Neural cell (in vitro differentiated cells): ENCODE measurements at regions not wholly inside any gene's neighbourhood (a gene's known extent, or its start where the extent isn't known, plus 50 kb on each side); places are given as distances from the start of the nearest gene placed in this dataset.

ENCODE experiments used
- H2AFZ ChIP-seq: fragments of 200-600, 300-800 bp; sonication (generic), shearing (Covaris generic); 2 replicates; pipeline ENCODE4 v1.6.0; 2014; ENCODE audit warnings: low read depth, mild to moderate bottlenecking, antibody characterized with exemption, low read length, moderate library complexity
- H3F3A ChIP-seq: fragments of 200-600 bp; shearing (Covaris generic); 2 replicates; pipeline ENCODE4 v1.6.1; 2016; ENCODE audit warnings: mild to moderate bottlenecking, moderate library complexity, mixed read lengths, antibody characterized with exemption, low read length; ENCODE audit not compliant: insufficient read depth, poor library complexity, severe bottlenecking
- H3K27ac ChIP-seq: fragments of 200-600, 300-800 bp; sonication (generic), shearing (Covaris generic); 2 replicates; pipeline ENCODE4 v1.5.1; 2014; ENCODE audit warnings: mild to moderate bottlenecking, low read length, moderate library complexity
- H3K27me3 ChIP-seq: fragments of 300-800, 200-600 bp; sonication (generic), shearing (Covaris generic); 2 replicates; pipeline ENCODE4 v1.6.0; 2014; ENCODE audit warnings: mild to moderate bottlenecking, low read depth, low read length, moderate library complexity; ENCODE audit not compliant: insufficient read depth
- H3K36me3 ChIP-seq: fragments of 300-800, 200-600 bp; sonication (generic), shearing (Covaris generic); 2 replicates; pipeline ENCODE4 v1.5.1; 2014; ENCODE audit warnings: mild to moderate bottlenecking, antibody characterized with exemption, low read length, moderate library complexity; ENCODE audit not compliant: insufficient read depth
- H3K4me2 ChIP-seq: fragments of 300-800, 200-600 bp; sonication (generic), shearing (Covaris generic); 2 replicates; pipeline ENCODE4 v1.6.0; 2014; ENCODE audit warnings: mild to moderate bottlenecking, low read length
- H3K4me3 ChIP-seq: fragments of 300-800, 200-600 bp; sonication (generic), shearing (Covaris generic); 2 replicates; pipeline ENCODE4 v1.5.1; 2014; ENCODE audit warnings: mild to moderate bottlenecking, low read length, moderate library complexity
- H3K79me2 ChIP-seq: fragments of 200-600 bp; shearing (Covaris generic); replicated peaks from 2 replicates; pipeline ENCODE4 v1.6.0; 2014; ENCODE audit warnings: mild to moderate bottlenecking, low read length, moderate library complexity; ENCODE audit not compliant: insufficient read depth
- H3K9ac ChIP-seq: fragments of 300-800, 200-600 bp; sonication (generic), shearing (Covaris generic); 2 replicates; pipeline ENCODE4 v1.6.1; 2016; ENCODE audit warnings: mild to moderate bottlenecking, low read length, mixed read lengths
- H3K9me2 ChIP-seq: fragments of 200-600 bp; shearing (Covaris generic); 2 replicates; pipeline ENCODE4 v1.6.1; 2016; ENCODE audit warnings: mild to moderate bottlenecking, low read length, mixed read lengths; ENCODE audit not compliant: insufficient read depth
- H3K9me3 ChIP-seq: fragments of 200-600, 300-800 bp; sonication (generic), shearing (Covaris generic); 2 replicates; pipeline ENCODE4 v1.6.1; 2016; ENCODE audit warnings: mild to moderate bottlenecking, mixed run types, low read length, moderate library complexity, mixed read lengths
- H4K20me1 ChIP-seq: fragments of 200-600 bp; shearing (Covaris generic); 2 replicates; pipeline ENCODE4 v1.6.1; 2016; ENCODE audit warnings: mild to moderate bottlenecking, mixed run types; ENCODE audit not compliant: insufficient read depth
- EZH2 ChIP-seq: fragments of 200-600, 300-800 bp; shearing (Covaris generic), sonication (generic); IDR thresholded peaks from 2 replicates; pipeline ENCODE4 v1.6.1; 2014; ENCODE audit warnings: antibody characterized with exemption, low read length, borderline replicate concordance, mild to moderate bottlenecking; ENCODE audit not compliant: insufficient read depth, poor library complexity, severe bottlenecking
- POLR2AphosphoS5 ChIP-seq: IDR thresholded peaks from 2 replicates; pipeline ENCODE4 v1.6.1; 2012
- RAD21 ChIP-seq: fragments of 450-650 bp; conservative IDR thresholded peaks from 2 replicates; pipeline ENCODE4 v1.6.1; 2014; ENCODE audit warnings: antibody characterized with exemption, mild to moderate bottlenecking, moderate library complexity
- SMC3 ChIP-seq: fragments of 450-650 bp; conservative IDR thresholded peaks from 2 replicates; pipeline ENCODE4 v1.6.1; 2014; ENCODE audit warnings: antibody characterized with exemption, mild to moderate bottlenecking, moderate library complexity; ENCODE audit not compliant: poor library complexity
- TAF1 ChIP-seq: IDR thresholded peaks from 2 replicates; pipeline ENCODE4 v1.6.1; 2012; ENCODE audit warnings: low read depth
- TF ChIP-seq, protein P1 (sequence below): fragments of 450-650 bp; IDR thresholded peaks from 2 replicates; pipeline ENCODE4 v1.5.1; 2014; ENCODE audit warnings: antibody characterized with exemption, mild to moderate bottlenecking, moderate library complexity; ENCODE audit not compliant: poor library complexity, severe bottlenecking
- TF ChIP-seq, protein P2 (sequence below): IDR thresholded peaks from 2 replicates; pipeline ENCODE4 v1.6.1; 2012; ENCODE audit warnings: borderline replicate concordance

DNA sequence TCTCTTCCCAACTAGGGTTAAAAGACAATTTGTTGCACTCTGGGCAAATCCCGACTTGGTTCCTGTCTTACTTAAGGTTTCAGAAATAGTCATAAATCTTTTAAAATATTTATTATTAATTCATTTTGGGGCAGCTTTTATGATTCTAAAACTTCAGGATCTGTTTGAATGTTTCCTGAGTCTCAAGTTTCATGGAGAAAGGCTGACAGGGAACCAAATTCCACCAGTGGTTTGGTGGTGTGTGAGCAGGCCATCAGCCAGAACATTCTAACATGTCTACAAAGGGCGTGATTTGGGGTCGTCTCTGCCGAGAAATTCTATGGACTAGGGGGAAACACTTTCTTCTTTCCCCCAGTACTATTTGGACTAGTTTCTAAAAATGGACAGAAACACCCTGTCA lies 366.4 kb downstream of the ZNF521 start:
- no peaks in the 10 kb centered on the region for H3K79me2 ChIP-seq

DNA sequence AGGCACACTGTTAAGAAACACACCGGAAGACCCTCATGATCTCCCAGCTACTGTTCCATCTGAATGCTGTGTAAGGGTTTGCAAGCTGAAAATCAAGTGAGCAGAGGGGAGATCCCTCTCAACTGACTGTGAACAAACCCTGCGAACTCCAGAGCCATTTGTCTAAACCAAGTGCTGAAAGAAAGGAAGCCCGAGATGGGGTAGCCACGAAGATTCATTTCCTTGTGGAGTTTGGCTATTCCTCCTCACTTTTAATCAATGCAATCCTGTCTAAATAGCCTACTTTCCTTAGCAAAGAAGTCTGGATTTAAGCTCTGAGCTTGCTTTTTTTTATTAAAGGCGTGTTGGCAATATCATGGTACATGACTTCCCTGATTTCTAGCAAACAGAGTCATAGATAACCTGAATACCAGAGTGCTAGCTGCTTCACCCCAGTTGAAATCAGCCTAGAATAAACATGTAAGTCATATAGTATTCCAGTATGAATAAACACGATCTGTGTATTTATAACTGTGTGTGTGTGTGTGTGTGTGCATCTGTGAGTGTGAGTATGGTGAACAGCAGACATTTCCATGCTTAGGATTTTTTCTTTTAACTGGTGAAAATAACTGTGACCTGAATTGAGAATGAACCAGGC lies 365.2 kb downstream of the ZNF521 start:
- no peak overlapping the region for H3K9ac ChIP-seq
- H3K4me2 ChIP-seq: no peak overlapping the region
- TF ChIP-seq EZH2 (no peak), POLR2AphosphoS5 (no peak)
- H3K36me3 ChIP-seq: no peaks in the 10 kb centered on the region
- no peaks in the 10 kb centered on the region for H3F3A ChIP-seq
- H3K79me2 ChIP-seq: no peaks in the 10 kb centered on the region
- H4K20me1 ChIP-seq: no peaks in the 10 kb centered on the region
- no peaks in the 10 kb centered on the region for H3K27me3 ChIP-seq
- H2AFZ ChIP-seq: no peak overlapping the region
- no peak overlapping the region for H3K27ac ChIP-seq
- H3K9me3 ChIP-seq: no peaks in the 10 kb centered on the region
- no peaks in the 10 kb centered on the region for H3K9me2 ChIP-seq
- H3K4me3 ChIP-seq: no peak overlapping the region

More for the DNA sequence above, 366.4 kb downstream of the ZNF521 start:
- H2AFZ ChIP-seq: no peak overlapping the region
- H3F3A ChIP-seq: no peaks in the 10 kb centered on the region
- no peak overlapping the region for H3K9ac ChIP-seq
- no peaks in the 10 kb centered on the region for H4K20me1 ChIP-seq
- TF ChIP-seq POLR2AphosphoS5 (no peak), EZH2 (no peak), TAF1 (no peak), SMC3 (no peak)
- TF ChIP-seq, protein P1, sequence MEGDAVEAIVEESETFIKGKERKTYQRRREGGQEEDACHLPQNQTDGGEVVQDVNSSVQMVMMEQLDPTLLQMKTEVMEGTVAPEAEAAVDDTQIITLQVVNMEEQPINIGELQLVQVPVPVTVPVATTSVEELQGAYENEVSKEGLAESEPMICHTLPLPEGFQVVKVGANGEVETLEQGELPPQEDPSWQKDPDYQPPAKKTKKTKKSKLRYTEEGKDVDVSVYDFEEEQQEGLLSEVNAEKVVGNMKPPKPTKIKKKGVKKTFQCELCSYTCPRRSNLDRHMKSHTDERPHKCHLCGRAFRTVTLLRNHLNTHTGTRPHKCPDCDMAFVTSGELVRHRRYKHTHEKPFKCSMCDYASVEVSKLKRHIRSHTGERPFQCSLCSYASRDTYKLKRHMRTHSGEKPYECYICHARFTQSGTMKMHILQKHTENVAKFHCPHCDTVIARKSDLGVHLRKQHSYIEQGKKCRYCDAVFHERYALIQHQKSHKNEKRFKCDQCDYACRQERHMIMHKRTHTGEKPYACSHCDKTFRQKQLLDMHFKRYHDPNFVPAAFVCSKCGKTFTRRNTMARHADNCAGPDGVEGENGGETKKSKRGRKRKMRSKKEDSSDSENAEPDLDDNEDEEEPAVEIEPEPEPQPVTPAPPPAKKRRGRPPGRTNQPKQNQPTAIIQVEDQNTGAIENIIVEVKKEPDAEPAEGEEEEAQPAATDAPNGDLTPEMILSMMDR: no peak
- H3K4me2 ChIP-seq: no peak overlapping the region
- H3K9me2 ChIP-seq: no peaks in the 10 kb centered on the region
- H3K4me3 ChIP-seq: no peak overlapping the region
- H3K27me3 ChIP-seq: no peaks in the 10 kb centered on the region
- no peaks in the 10 kb centered on the region for H3K9me3 ChIP-seq
- no peaks in the 10 kb centered on the region for H3K36me3 ChIP-seq
- no peak overlapping the region for H3K27ac ChIP-seq

DNA sequence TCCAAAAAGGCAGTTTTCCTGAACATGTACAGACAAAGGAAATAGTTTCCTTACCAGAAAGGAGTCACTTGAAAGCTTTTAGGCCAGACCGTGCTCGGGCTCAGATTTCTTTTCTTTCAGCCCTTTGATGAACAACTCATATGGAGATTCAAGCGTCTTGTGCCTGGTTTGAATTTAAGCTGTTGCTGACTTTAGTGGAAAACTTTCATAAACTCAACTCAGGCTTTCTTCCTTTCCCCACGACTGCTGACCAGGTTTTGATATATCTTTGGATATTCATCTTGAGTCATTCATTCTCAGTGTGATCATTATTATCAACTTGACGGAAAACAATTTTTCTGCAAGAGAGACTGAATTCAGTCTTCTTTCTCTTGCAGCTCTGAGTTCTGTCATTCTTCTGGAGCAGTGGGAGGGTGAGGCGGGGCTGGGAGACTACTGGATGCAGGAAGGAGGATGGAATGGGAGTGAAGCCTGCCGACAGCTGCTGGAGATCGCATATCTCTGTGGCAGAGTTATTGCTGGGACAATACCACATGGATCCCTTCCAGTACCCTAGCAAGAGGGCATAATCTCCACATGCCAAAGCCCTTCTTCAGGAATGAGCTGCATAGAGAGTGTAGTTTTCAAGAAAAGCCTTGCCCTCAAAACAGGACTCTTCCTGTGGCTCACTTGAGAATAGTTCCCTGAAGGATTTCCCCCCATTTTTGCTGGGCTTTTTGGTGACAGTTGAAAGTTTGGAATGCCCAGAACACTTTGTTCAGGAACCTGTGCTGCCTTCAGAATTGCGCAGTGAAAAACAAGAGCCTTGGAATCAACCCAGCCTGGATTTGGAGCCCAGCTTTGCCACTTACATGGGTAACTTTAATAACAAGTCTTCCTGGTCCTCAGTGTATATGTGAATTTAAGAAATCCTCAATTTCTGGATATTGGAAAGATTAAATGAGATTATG lies 364.4 kb downstream of the ZNF521 start:
- H3K4me2 ChIP-seq: no peak overlapping the region
- no peak overlapping the region for H3K9ac ChIP-seq
- no peaks in the 10 kb centered on the region for H4K20me1 ChIP-seq
- no peaks in the 10 kb centered on the region for H3K27me3 ChIP-seq
- peak overlapping the region; percentile 22 for H3K4me3 ChIP-seq
- no peak overlapping the region for H2AFZ ChIP-seq
- TF ChIP-seq EZH2: no peak
- TF ChIP-seq RAD21: no peak
- TF ChIP-seq, protein P2, sequence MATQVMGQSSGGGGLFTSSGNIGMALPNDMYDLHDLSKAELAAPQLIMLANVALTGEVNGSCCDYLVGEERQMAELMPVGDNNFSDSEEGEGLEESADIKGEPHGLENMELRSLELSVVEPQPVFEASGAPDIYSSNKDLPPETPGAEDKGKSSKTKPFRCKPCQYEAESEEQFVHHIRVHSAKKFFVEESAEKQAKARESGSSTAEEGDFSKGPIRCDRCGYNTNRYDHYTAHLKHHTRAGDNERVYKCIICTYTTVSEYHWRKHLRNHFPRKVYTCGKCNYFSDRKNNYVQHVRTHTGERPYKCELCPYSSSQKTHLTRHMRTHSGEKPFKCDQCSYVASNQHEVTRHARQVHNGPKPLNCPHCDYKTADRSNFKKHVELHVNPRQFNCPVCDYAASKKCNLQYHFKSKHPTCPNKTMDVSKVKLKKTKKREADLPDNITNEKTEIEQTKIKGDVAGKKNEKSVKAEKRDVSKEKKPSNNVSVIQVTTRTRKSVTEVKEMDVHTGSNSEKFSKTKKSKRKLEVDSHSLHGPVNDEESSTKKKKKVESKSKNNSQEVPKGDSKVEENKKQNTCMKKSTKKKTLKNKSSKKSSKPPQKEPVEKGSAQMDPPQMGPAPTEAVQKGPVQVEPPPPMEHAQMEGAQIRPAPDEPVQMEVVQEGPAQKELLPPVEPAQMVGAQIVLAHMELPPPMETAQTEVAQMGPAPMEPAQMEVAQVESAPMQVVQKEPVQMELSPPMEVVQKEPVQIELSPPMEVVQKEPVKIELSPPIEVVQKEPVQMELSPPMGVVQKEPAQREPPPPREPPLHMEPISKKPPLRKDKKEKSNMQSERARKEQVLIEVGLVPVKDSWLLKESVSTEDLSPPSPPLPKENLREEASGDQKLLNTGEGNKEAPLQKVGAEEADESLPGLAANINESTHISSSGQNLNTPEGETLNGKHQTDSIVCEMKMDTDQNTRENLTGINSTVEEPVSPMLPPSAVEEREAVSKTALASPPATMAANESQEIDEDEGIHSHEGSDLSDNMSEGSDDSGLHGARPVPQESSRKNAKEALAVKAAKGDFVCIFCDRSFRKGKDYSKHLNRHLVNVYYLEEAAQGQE: no peak
- TF ChIP-seq, protein P1: no peak
- no peak for TF ChIP-seq SMC3
- no peaks in the 10 kb centered on the region for H3K36me3 ChIP-seq
- no peaks in the 10 kb centered on the region for H3K9me3 ChIP-seq
- no peak overlapping the region for H3K27ac ChIP-seq
- H3K9me2 ChIP-seq: no peaks in the 10 kb centered on the region
- no peaks in the 10 kb centered on the region for H3F3A ChIP-seq
- no peaks in the 10 kb centered on the region for H3K79me2 ChIP-seq
